Nephron (organoid): ENCODE measurements at regions not wholly inside any gene's neighbourhood (a gene's known extent, or its start where the extent isn't known, plus 50 kb on each side); places are given as distances from the start of the nearest gene placed in this dataset.

ENCODE experiments used
- H3K27ac Mint-ChIP-seq, 3 experiments: 2 replicates each; pipeline ENCODE4 v1.8.0; 2020; ENCODE audit warnings: mixed read lengths in 3 of 3, mild to moderate bottlenecking in 2 of 3, moderate library complexity in 1 of 3
- H3K27me3 Mint-ChIP-seq: 2 replicates; pipeline ENCODE4 v1.8.0; 2021; ENCODE audit warnings: low read depth, mild to moderate bottlenecking, moderate library complexity, mixed read lengths
- H3K36me3 Mint-ChIP-seq: 2 replicates; pipeline ENCODE4 v1.8.0; 2020; ENCODE audit warnings: low read depth, mixed read lengths
- H3K4me1 Mint-ChIP-seq: 2 replicates; pipeline ENCODE4 v1.8.0; 2020; ENCODE audit warnings: mixed read lengths
- H3K4me3 Mint-ChIP-seq, 3 experiments: 2 replicates each; pipeline ENCODE4 v1.8.0; 2020; ENCODE audit warnings: mild to moderate bottlenecking in 3 of 3, mixed read lengths in 3 of 3, moderate library complexity in 2 of 3
- H3K9me3 Mint-ChIP-seq: 2 replicates; pipeline ENCODE4 v1.8.0; 2020; ENCODE audit warnings: mixed read lengths
- TF ChIP-seq, protein P1 (sequence below), 3 experiments: fragments of 200-600 bp; sonication (generic); IDR thresholded peaks; one replicate each; pipeline ENCODE4 v1.5.0; 2021; ENCODE audit warnings: antibody characterized with exemption in 3 of 3; ENCODE audit not compliant: unreplicated experiment in 3 of 3

DNA sequence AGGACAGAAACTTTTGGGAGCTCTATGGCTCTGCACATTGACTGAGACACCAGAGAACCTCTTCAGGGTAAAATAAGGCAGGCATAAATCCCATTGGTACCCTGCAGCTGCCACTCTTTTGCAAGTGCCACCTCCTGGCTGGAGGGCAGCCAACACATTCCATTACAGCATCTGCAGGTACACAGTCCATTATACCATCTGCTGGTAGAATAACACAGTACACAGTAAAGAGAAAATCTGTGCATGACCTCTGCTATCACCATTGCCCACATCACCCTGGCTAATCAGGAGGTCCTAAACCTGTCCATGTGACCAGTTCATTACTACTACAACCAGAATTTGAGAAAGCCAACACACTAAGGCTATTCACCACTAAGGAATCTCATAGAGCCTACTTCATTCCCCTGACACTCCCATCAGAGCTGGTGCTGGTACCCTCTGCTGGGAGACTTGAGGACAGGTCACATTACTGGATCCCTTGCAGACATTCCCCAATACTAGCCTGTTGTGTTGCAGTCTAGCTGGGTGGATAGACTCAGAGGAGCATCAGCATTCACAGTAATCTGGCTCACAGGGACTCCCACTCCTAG is 176.2 kb upstream of the TACR3 start:
- no peaks in the 10 kb centered on the region for H3K4me1 Mint-ChIP-seq
- no peaks in the 10 kb centered on the region for H3K36me3 Mint-ChIP-seq
- H3K9me3 Mint-ChIP-seq, result peaks cover 3% of the 10 kb centered on the region
- TF ChIP-seq, protein P1, sequence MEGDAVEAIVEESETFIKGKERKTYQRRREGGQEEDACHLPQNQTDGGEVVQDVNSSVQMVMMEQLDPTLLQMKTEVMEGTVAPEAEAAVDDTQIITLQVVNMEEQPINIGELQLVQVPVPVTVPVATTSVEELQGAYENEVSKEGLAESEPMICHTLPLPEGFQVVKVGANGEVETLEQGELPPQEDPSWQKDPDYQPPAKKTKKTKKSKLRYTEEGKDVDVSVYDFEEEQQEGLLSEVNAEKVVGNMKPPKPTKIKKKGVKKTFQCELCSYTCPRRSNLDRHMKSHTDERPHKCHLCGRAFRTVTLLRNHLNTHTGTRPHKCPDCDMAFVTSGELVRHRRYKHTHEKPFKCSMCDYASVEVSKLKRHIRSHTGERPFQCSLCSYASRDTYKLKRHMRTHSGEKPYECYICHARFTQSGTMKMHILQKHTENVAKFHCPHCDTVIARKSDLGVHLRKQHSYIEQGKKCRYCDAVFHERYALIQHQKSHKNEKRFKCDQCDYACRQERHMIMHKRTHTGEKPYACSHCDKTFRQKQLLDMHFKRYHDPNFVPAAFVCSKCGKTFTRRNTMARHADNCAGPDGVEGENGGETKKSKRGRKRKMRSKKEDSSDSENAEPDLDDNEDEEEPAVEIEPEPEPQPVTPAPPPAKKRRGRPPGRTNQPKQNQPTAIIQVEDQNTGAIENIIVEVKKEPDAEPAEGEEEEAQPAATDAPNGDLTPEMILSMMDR (IDR thresholded peaks at IDR 0.05; ENCODE audit: unreplicated experiment in 3 of 3), result no peak
- no peak overlapping the region for H3K4me3 Mint-ChIP-seq
- no peaks in the 10 kb centered on the region for H3K27me3 Mint-ChIP-seq
- H3K27ac Mint-ChIP-seq, result no peak overlapping the region

DNA sequence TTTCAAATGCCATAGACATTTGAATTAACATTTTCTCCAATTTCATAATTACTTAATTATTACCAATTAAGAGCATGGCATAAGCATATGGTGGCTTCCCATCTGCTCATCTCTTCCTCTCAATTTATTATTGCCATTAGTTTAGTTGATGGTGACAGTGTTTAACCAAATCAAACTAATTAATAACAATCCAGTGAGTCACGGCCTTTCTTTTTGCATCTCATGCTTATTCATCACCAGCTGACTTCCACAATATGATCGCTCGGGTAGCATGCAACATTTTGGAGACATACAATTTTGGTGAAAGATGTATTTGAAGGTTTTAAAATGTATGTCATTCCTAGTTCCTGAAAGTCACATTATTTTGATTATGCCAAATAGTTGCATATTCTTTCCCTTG is 172.8 kb upstream of the TACR3 start:
- peaks cover 3% of the 10 kb centered on the region for H3K9me3 Mint-ChIP-seq
- no peak overlapping the region for H3K4me3 Mint-ChIP-seq
- H3K27ac Mint-ChIP-seq, result no peak overlapping the region
- no peaks in the 10 kb centered on the region for H3K36me3 Mint-ChIP-seq
- no peaks in the 10 kb centered on the region for H3K27me3 Mint-ChIP-seq
- H3K4me1 Mint-ChIP-seq, result no peaks in the 10 kb centered on the region
- TF ChIP-seq, protein P1 (IDR thresholded peaks at IDR 0.05; ENCODE audit: unreplicated experiment in 3 of 3), result no peak

DNA sequence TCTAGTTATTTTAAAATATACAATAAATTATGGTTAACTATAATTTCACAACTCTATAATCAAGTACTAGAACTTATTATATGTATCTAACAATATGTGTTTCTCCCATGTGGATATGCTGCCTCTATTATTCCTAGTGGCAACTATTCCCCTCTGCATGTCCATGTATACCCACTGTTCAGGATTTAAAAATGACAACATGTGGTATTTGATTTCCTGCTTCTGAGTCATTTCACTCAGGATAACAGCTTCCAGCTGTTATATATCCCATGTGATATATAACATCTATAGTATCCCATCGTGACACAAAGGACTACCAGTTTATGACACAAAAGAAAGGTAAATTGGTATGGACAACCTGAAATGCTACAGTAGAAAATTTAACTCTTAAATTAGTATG is 167.4 kb upstream of the TACR3 start:
- no peak overlapping the region for H3K27ac Mint-ChIP-seq
- H3K27me3 Mint-ChIP-seq, result no peaks in the 10 kb centered on the region
- TF ChIP-seq, protein P1 (IDR thresholded peaks at IDR 0.05; ENCODE audit: unreplicated experiment in 3 of 3), result no peak
- no peaks in the 10 kb centered on the region for H3K4me1 Mint-ChIP-seq
- H3K4me3 Mint-ChIP-seq, result no peak overlapping the region
- H3K9me3 Mint-ChIP-seq, result no peaks in the 10 kb centered on the region
- H3K36me3 Mint-ChIP-seq, result no peaks in the 10 kb centered on the region

DNA sequence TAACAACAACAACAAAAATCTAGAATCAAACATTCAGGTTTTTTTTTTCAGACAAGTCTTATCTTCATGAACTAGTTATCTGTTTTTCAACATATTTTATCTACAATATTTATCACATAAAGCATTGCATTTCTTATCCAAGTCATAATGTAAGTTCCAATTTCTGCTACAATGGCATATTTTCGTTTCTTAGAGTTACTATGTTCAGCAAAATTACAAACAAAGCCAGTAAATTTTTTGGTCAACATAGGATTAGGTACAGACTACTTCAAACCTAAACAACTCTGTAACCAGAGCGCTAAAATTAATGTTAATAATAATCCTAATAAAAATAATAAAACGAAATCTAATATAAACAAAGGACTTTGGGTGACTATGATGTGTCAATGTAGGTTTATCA is 165.4 kb upstream of the TACR3 start:
- Mint-ChIP-seq H3K36me3 (no peaks in the 10 kb centered on the region), H3K9me3 (no peaks in the 10 kb centered on the region), H3K4me3 (no peak overlapping the region), H3K27me3 (no peaks in the 10 kb centered on the region), H3K27ac (no peak overlapping the region), H3K4me1 (no peaks in the 10 kb centered on the region)
- TF ChIP-seq, protein P1 (IDR thresholded peaks at IDR 0.05; ENCODE audit: unreplicated experiment in 3 of 3), result no peak

DNA sequence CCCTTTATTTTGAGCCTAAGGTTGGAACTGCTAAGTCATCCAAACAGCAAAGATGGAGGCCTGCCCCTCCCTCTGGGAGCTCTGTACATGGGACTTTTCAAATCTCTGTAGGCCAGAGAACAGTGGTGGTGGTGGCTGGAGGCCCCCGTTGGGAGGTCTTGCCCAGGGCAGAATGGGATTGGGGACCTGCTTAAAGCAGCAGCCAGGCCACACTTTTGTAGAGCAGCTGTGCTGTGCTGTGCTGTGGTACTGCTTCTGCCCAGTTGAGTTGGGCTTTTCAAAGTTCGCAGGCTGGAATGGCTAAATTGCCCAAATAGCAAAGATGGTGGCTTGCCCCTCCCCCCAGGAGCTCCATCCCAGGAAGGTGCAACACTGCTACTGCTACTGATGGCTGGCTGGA is 147.5 kb upstream of the TACR3 start:
- no peaks in the 10 kb centered on the region for H3K36me3 Mint-ChIP-seq
- no peak overlapping the region for H3K27ac Mint-ChIP-seq
- TF ChIP-seq, protein P1 (IDR thresholded peaks at IDR 0.05; ENCODE audit: unreplicated experiment in 3 of 3), result no peak
- H3K4me3 Mint-ChIP-seq, result no peak overlapping the region
- H3K27me3 Mint-ChIP-seq, result no peaks in the 10 kb centered on the region
- no peaks in the 10 kb centered on the region for H3K9me3 Mint-ChIP-seq
- no peaks in the 10 kb centered on the region for H3K4me1 Mint-ChIP-seq

DNA sequence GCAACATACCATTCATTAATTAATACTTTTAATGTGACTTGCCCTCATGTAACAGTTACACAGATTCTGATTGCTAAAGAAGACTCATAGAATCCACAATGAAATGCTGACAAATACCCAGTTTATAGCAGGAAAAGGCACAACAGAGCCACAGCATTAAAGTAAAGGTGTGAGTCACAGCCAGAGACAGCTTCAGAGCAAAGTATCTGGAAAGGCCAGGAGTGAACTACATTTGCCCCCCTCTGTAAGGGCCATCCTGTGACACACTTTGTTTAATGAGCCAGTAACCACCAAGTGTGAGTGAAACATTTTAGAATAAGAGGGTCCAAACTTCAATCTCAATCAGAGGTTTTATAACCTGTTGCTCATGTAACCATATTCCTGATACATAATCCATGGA is 133.8 kb upstream of the TACR3 start:
- H3K4me3 Mint-ChIP-seq, result no peak overlapping the region
- H3K27ac Mint-ChIP-seq, result no peak overlapping the region
- H3K4me1 Mint-ChIP-seq, result no peaks in the 10 kb centered on the region
- peaks cover 16% of the 10 kb centered on the region for H3K9me3 Mint-ChIP-seq
- H3K36me3 Mint-ChIP-seq, result no peaks in the 10 kb centered on the region
- TF ChIP-seq, protein P1 (IDR thresholded peaks at IDR 0.05; ENCODE audit: unreplicated experiment in 3 of 3), result no peak
- H3K27me3 Mint-ChIP-seq, result no peaks in the 10 kb centered on the region
